ENCODE measurements at regions not wholly inside any gene's neighbourhood (a gene's known extent, or its start where the extent isn't known, plus 50 kb on each side); places are given as distances from the start of the nearest gene placed in this dataset.
"Not testable (repeated sequence)": the region's sequence is repeated elsewhere in the genome, so short reads cannot be mapped to it uniquely, and the experiment has no call there.

DNA sequence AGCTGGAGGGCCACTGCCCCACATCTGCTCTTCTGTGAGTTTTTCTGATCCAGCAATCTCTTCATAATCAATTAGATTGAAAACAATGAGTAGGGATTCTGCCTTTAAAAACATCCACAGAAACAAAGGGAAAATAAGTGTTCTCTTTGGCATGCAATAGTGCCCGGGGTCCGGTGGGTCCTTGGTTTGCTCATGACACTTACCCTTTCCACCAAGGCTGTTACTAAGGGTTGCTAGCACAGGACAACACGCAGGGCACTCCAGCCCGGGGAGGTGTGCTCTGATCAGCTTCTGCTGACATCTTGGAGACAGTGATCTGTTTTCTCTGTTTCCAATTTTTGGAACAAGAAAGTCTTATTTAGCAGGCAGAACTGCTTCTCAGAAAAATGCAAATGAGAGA is 146.7 kb downstream of the TEX36 start:
- TF ChIP-seq EZH2 (IDR thresholded peaks at IDR 0.05) (no peak), POLR2AphosphoS5 (IDR thresholded peaks at IDR 0.05; ENCODE audit: borderline replicate concordance, low read depth, low read length) (no peak), FOXP2 (optimal IDR thresholded peaks at IDR 0.05; ENCODE audit: control extremely low read depth, extremely low read length, insufficient read depth) (no peak)
- H3K4me3 ChIP-seq: no peak overlapping the region
- no peak overlapping the region for H3K9ac ChIP-seq (ENCODE audit: insufficient read length)

DNA sequence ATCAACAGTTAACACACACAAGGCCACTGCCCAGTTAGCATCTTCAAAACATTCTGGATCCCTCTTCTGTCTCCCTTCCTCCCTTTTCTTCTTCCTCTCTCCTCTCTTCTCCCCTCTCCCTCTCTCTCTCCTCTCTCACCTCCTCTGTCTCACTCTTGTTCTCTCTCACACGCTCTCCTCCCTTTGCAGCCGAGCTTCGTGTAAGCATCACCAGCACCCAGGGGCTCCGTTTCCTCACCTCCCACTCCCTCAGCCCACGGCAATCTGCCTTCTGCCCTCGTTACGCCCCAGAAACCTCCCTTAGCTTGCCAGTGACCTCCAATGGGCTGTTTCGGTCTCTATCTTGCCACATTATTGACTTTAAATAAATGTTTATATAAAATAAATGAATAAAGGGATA is 147.4 kb downstream of the TEX36 start:
- no peaks in the 10 kb centered on the region for H3K9me3 ChIP-seq (ENCODE audit: low read depth, low read length)
- no peak overlapping the region for H3K4me3 ChIP-seq
- no peaks in the 10 kb centered on the region for H3K36me3 ChIP-seq (ENCODE audit: insufficient read depth, low read length)
- no peak overlapping the region for H3K27ac ChIP-seq
- TF ChIP-seq FOXP2 (optimal IDR thresholded peaks at IDR 0.05; ENCODE audit: control extremely low read depth, extremely low read length, insufficient read depth) (no peak), POLR2AphosphoS5 (IDR thresholded peaks at IDR 0.05; ENCODE audit: borderline replicate concordance, low read depth, low read length) (no peak), EZH2 (IDR thresholded peaks at IDR 0.05) (no peak)
- no peak overlapping the region for H3K9ac ChIP-seq (ENCODE audit: insufficient read length)
- DNase-seq (ENCODE audit: low read depth, low spot score): no peak

More for the DNA sequence above, 146.7 kb downstream of the TEX36 start:
- no peaks in the 10 kb centered on the region for H3K9me3 ChIP-seq (ENCODE audit: low read depth, low read length)
- DNase-seq (ENCODE audit: low read depth, low spot score): no peak
- H3K36me3 ChIP-seq (ENCODE audit: insufficient read depth, low read length): no peaks in the 10 kb centered on the region
- no peak overlapping the region for H3K27ac ChIP-seq

DNA sequence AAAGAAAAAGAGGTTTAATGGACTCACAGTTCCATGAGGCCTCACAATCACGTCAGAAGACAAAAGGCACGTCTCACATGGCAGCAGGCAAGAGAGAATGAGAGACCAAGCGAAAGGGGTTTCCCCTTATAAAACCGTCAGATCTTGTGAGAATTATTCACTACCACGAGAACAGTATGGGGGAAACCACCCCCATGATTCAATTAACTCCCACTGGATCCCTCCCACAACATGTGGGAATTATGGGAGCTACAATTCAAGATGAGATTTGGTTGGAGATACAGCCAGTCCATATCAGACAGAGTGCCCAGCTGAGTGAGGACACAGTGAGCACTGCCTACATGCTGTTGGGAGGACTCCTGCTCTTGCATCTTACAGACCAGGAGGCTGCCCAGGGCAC is 148.4 kb downstream of the TEX36 start:
- TF ChIP-seq EZH2 (IDR thresholded peaks at IDR 0.05): no peak
- no peak overlapping the region for H3K9ac ChIP-seq (ENCODE audit: insufficient read length)
- no peak for DNase-seq (ENCODE audit: low read depth, low spot score)
- H3K27ac ChIP-seq: no peak overlapping the region
- H3K9me3 ChIP-seq (ENCODE audit: low read depth, low read length): no peaks in the 10 kb centered on the region
- H3K36me3 ChIP-seq (ENCODE audit: insufficient read depth, low read length): no peaks in the 10 kb centered on the region
- no peak overlapping the region for H3K4me3 ChIP-seq

DNA sequence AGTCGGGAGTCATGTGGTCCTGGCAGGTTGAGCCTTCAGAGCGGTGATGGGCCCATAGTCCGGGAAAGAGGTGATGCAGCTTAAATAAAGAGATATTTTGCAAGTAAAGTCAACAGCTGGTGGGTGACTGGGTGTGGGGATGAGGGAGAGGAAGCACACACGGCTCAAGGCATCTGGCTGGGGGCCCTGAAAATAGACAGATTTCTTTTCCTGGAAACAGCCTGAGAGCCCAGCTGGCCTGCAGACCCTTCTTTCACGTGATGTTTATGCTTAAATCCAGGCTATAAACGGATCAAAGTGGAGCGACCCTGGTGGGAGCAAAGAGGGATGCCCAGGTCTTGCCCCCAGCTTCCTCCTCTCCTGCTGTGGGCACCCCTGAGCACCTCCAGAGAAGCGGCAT is 149.1 kb downstream of the TEX36 start:
- Histone ChIP-seq H3K27ac (no peak overlapping the region), H3K36me3 (ENCODE audit: insufficient read depth, low read length) (no peaks in the 10 kb centered on the region), H3K9ac (ENCODE audit: insufficient read length) (no peak overlapping the region), H3K4me3 (no peak overlapping the region), H3K9me3 (ENCODE audit: low read depth, low read length) (no peaks in the 10 kb centered on the region)
- DNase-seq (ENCODE audit: low read depth, low spot score): no peak
- TF ChIP-seq FOXP2 (optimal IDR thresholded peaks at IDR 0.05; ENCODE audit: control extremely low read depth, extremely low read length, insufficient read depth) (no peak), EZH2 (IDR thresholded peaks at IDR 0.05) (no peak), POLR2AphosphoS5 (IDR thresholded peaks at IDR 0.05; ENCODE audit: borderline replicate concordance, low read depth, low read length) (no peak)

DNA sequence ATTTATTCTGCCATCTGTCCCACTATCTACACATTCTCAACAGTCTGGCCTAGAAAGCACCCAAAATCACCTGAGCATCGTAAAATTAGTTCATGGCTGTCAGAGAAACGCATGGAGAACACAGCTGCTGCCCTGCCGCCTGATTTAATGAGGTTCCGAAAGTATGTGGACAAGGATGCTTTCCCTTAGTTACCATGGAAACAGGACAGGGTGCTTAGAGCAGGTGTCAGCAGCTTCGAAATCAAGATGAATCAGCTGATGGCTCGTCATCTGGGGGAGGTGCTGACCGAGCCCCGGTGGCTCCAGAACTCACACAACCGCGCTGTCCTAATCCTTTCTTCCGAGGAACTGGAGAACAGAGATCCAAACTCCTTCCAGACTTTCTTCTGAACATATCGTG is 151.5 kb downstream of the TEX36 start:
- Histone ChIP-seq H3K27ac (no peak overlapping the region), H3K9me3 (ENCODE audit: low read depth, low read length) (no peaks in the 10 kb centered on the region), H3K4me3 (no peak overlapping the region), H3K36me3 (ENCODE audit: insufficient read depth, low read length) (no peaks in the 10 kb centered on the region), H3K9ac (ENCODE audit: insufficient read length) (no peak overlapping the region)
- no peak for DNase-seq (ENCODE audit: low read depth, low spot score)
- TF ChIP-seq POLR2AphosphoS5 (IDR thresholded peaks at IDR 0.05; ENCODE audit: borderline replicate concordance, low read depth, low read length): no peak
- TF ChIP-seq EZH2 (IDR thresholded peaks at IDR 0.05): no peak
- TF ChIP-seq FOXP2 (optimal IDR thresholded peaks at IDR 0.05; ENCODE audit: control extremely low read depth, extremely low read length, insufficient read depth): no peak

DNA sequence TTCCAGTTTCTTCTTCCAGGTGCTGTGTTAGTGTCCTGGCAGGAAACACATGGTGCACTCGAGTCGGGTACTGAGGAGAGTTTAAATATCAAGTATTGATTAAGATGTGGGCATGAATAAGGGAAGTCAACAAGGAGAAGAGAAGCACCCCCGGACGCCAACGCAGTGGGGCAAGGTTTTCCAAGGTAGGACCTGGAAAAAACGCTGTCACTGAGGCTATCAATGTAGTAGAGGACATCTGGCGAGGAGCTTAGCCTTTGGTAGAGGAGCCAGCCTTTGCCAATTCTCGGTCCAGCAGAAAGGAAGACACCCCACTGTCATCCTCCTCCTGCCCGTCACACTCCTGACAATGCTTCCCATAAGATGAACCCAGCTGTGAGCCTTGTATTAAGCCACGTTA is 159.6 kb downstream of the TEX36 start:
- no peak overlapping the region for H3K9ac ChIP-seq (ENCODE audit: insufficient read length)
- DNase-seq (ENCODE audit: low read depth, low spot score): no peak
- no peaks in the 10 kb centered on the region for H3K36me3 ChIP-seq (ENCODE audit: insufficient read depth, low read length)
- no peak overlapping the region for H3K27ac ChIP-seq
- TF ChIP-seq FOXP2 (optimal IDR thresholded peaks at IDR 0.05; ENCODE audit: control extremely low read depth, extremely low read length, insufficient read depth) (no peak), EZH2 (IDR thresholded peaks at IDR 0.05) (no peak), POLR2AphosphoS5 (IDR thresholded peaks at IDR 0.05; ENCODE audit: borderline replicate concordance, low read depth, low read length) (no peak)
- no peak overlapping the region for H3K4me3 ChIP-seq
- H3K9me3 ChIP-seq (ENCODE audit: low read depth, low read length): no peaks in the 10 kb centered on the region

DNA sequence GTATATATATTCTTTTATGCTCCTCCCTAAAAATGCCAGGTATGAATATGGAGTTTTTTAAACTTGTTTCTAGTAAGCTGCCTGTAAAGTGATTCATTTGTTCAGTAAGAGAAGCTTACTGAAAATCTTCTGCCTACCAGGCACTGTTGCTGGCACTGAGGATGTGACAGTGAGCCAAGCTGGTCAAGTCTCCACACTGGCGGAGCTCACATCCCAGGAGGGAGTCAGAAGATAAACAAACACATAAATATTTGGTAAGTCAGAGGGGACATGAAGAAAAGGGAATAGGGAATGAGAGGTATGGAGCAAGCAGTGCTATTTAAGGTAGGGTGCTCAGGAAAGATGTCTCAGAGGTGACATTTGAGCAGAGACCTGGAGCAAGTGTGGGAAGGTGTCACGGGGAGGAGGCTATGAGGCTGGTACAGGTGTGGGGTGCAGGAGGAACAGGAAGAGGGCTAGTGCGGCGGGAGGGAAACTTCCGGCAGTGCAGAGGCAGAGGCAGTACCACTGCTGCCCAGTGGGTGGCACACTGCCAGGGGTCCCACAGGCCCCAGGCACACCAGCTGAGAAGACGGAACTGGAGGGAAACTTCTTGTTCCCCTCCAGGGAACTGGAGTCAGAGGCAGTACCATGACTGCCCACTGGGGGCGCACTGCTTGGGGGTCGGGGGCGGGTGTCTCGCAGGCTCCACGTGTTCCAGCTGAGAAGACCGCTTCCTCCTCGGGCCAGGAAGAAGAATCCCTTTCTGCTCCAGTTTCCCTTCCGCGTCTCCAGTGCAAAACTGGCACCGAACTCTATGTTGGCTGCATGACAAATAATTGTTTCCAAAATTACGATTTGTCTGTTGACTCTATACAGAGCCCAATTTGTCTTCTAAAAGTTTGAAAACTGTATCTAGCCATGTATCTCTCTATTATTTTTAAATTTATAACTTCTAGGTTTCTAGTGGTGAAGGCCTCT is 161.0 kb downstream of the TEX36 start:
- DNase-seq (ENCODE audit: low read depth, low spot score): no peak
- Histone ChIP-seq H3K9ac (ENCODE audit: insufficient read length) (no peak overlapping the region), H3K9me3 (ENCODE audit: low read depth, low read length) (no peaks in the 10 kb centered on the region), H3K4me3 (no peak overlapping the region), H3K36me3 (ENCODE audit: insufficient read depth, low read length) (no peaks in the 10 kb centered on the region), H3K27ac (no peak overlapping the region)
- TF ChIP-seq EZH2 (IDR thresholded peaks at IDR 0.05) (no peak), FOXP2 (optimal IDR thresholded peaks at IDR 0.05; ENCODE audit: control extremely low read depth, extremely low read length, insufficient read depth) (no peak)

DNA sequence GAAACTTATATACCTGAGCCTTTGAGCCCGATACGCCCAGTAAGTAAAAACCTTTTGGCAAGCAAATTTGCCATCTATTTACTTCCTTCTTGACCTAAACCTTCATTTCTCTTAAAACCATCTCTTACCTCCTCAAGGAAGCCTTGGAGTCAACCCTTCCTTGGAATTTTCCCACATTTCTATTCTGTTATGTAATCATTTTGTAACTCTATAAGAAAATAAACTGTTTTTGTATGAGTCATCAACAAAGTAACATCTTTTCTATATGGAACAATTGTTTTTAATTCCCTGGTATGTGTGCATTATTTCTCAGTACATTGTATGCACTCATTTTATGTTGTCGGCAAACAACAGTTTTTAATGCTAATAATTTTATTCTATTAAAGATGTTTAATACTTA is 162.0 kb downstream of the TEX36 start:
- Histone ChIP-seq H3K36me3 (ENCODE audit: insufficient read depth, low read length) (no peaks in the 10 kb centered on the region), H3K4me3 (no peak overlapping the region), H3K9ac (ENCODE audit: insufficient read length) (no peak overlapping the region), H3K27ac (no peak overlapping the region), H3K9me3 (ENCODE audit: low read depth, low read length) (no peaks in the 10 kb centered on the region)
- TF ChIP-seq FOXP2 (optimal IDR thresholded peaks at IDR 0.05; ENCODE audit: control extremely low read depth, extremely low read length, insufficient read depth) (no peak), POLR2AphosphoS5 (IDR thresholded peaks at IDR 0.05; ENCODE audit: borderline replicate concordance, low read depth, low read length) (no peak), EZH2 (IDR thresholded peaks at IDR 0.05) (no peak)
- DNase-seq (ENCODE audit: low read depth, low spot score): no peak

DNA sequence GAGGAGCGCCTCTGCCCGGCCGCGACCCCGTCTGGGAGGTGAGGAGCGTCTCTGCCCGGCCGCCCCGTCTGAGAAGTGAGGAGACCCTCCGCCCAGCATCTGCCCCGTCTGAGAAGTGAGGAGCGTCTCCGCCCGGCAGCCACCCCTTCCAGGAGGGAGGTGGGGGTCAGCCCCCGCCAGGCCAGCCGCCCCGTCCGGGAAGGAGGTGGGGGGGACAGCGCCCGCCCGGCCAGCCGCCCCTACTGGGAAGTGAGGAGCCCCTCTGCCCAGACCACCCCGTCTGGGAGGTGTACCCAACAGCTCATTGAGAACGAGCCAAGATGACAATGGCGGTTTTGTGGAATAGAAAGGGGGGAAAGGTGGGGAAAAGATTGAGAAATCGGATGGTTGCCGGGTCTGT is 164.6 kb downstream of the TEX36 start:
- not testable (repeated sequence) for H3K9me3 ChIP-seq (ENCODE audit: low read depth, low read length); H3K36me3 ChIP-seq (ENCODE audit: insufficient read depth, low read length); H3K9ac ChIP-seq (ENCODE audit: insufficient read length); H3K4me3 ChIP-seq; H3K27ac ChIP-seq; DNase-seq (ENCODE audit: low read depth, low spot score)

Data from SK-N-MC (cell line).